Heart right ventricle (tissue), 16 donors: ENCODE measurements at regions not wholly inside any gene's neighbourhood (a gene's known extent, or its start where the extent isn't known, plus 50 kb on each side); places are given as distances from the start of the nearest gene placed in this dataset.

ENCODE experiments used
- ATAC-seq, 8 donors: fragments of 200-7000 bp; cut with Tn5 transposase; one replicate each; pipeline ENCODE4 v1.9.1; 2020; ENCODE audit warnings: mild to moderate bottlenecking in 8 of 8, moderate library complexity in 8 of 8, moderate number of reproducible peaks in 1 of 8
- DNase-seq, 2 donors: peaks; one replicate each; pipeline ENCODE4 v3.0.0-alpha.2; 2020
- H3K27ac ChIP-seq, 10 donors: fragments of 200-600 bp; sonication (generic) in 2 of 10; one replicate each; pipeline versions ENCODE4 v1.5.0 to v1.8.0; 2020 to 2022; ENCODE audit warnings: mild to moderate bottlenecking in 3 of 10
- H3K27me3 ChIP-seq, 7 donors: fragments of 200-600 bp; one replicate each; pipeline ENCODE4 v1.8.0; 2021 to 2022; ENCODE audit warnings: mild to moderate bottlenecking in 2 of 7
- H3K36me3 ChIP-seq, 9 donors: fragments of 200-600 bp; sonication (generic) in 1 of 9; one replicate each; pipeline versions ENCODE4 v1.5.0 to v1.8.0; 2020 to 2022; ENCODE audit warnings: mild to moderate bottlenecking in 2 of 9
- H3K4me1 ChIP-seq, 9 donors: fragments of 200-600 bp; sonication (generic) in 1 of 9; one replicate each; pipeline versions ENCODE4 v1.5.0 to v1.8.0; 2020 to 2022; ENCODE audit warnings: mild to moderate bottlenecking in 4 of 9
- H3K4me3 ChIP-seq, 10 donors: fragments of 200-600 bp; sonication (generic) in 2 of 10; one replicate each; pipeline versions ENCODE4 v1.5.0 to v1.8.0; 2020 to 2022; ENCODE audit warnings: mild to moderate bottlenecking in 7 of 10, moderate library complexity in 2 of 10
- H3K9me3 ChIP-seq, 11 donors: fragments of 200-600 bp in 10 of 11; sonication (generic) in 2 of 11; one replicate each; pipeline versions ENCODE4 v1.5.0 to v1.8.0; 2013 to 2022; ENCODE audit warnings: mild to moderate bottlenecking in 2 of 11, control low read depth in 1 of 11, moderate library complexity in 1 of 11
- WGBS, 2 donors: extraction: QIAGEN DNeasy Blood & Tissue Kit; methylation state at CpG; one replicate each; pipeline ENCODE4 v1.1.7; 2013; ENCODE audit warnings: inconsistent platforms in 1 of 2; 5-methylcytosine and 5-hydroxymethylcytosine counted together
- intact Hi-C, 10 donors: fragments of 100-400 bp; cut with DNase I; formaldehyde crosslinking; loops; one replicate each; pipeline versions ENCODE4 v1.11.1 to v1.14.2; 2022
- TF ChIP-seq, protein P1 (sequence below), 9 donors: fragments of 200-600 bp; sonication (generic) in 2 of 9; IDR thresholded peaks; one replicate each; pipeline versions ENCODE4 v1.5.0 to v1.8.0; 2021 to 2022; ENCODE audit warnings: antibody characterized with exemption in 9 of 9, mild to moderate bottlenecking in 5 of 9, moderate library complexity in 1 of 9
- donor health status: Arrhythmogenic right ventricular cardiomyopathy.
- donor health status: ischemic (EF 13 %, LVEDD 7.1; RV severe dilation, severe dysfunction).
- donor health status: healthy with polysubstance abuse.
- donor health status: DM: no; HTN: yes; CAD: no.
- donor health status: DM: no; HTN: no; CAD: no.
- donor health status: ischemic (EF 25% LVEDD 6.9; RV normal size, moderate dysfunction).
- donor health status: ischemic (EF 25% LVEDD 5.7; RV mildly dilated, moderate dysfunction).
- donor health status: healthy.
- donor health status: DM: yes; HTN: yes; CAD: no.
- donor health status: Ischemic cardiomyopathy.
- donor health status: ischemic (EF 35%, LVEDD 5.7; RV mildly dilated, moderate dysfunction).
- donor health status: nonischemic (EF 11% LVEDD 7.7; RV severe dilation, severe dysfunction).
- donor health status: DM: yes; HTN: yes; CAD: no.
- donor health status: PGD.
- donor health status: ischemic (EF 29% LVEDD 5.4; RV normal size, mild dysfunction).
- donor health status: nonischemic (EF 23%, LVEDD 6.1; RV moderate dilation, normal function).

DNA sequence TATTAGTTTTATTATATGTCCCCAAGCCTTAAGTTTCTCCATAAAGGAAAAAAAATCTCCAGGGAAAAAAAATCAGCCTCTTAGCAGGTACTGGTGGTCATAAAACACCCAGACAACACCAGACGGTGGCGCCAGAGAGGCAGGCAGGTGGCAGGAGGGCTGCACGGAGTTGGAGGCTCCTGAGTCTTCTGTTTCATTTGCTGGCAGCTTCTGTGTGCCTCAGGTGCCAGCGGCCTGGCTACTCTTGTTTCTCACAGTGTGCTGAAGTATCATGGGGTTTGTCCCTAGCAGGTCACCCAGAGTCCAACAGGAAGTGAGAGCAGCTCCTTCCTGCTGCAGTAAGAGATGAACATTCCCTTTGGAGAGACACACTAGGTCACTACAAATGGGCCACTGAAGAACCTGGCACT is 123.3 kb upstream of the GADD45A start:
- intact Hi-C loops = loop anchor here in 9 of 10 donors (1.0 to 10.0 kb wide), 13 partner anchors 111 to 200 kb away; partner anchors contain the start of gene GADD45A (in 6 of the 9)
- Histone ChIP-seq H3K27ac (peak overlapping the region in 9 of 10 donors; percentile 10 to 64 (median 54)), H3K27me3 (no peaks in the 10 kb centered on the region), H3K36me3 (no peaks in the 10 kb centered on the region), H3K9me3 (no peaks in the 10 kb centered on the region), H3K4me1 (peaks cover 0 to 42% (median 29%) of the 10 kb centered on the region in 9 donors), H3K4me3 (no peak overlapping the region)
- ATAC-seq (peak; percentile 69 to 91 (median 78)), DNase-seq (peak; percentile 92 to 93)
- WGBS, 2 donors = 1 to 2% methylated on average over 4 of the region's 4 CpGs
- TF ChIP-seq, protein P1, sequence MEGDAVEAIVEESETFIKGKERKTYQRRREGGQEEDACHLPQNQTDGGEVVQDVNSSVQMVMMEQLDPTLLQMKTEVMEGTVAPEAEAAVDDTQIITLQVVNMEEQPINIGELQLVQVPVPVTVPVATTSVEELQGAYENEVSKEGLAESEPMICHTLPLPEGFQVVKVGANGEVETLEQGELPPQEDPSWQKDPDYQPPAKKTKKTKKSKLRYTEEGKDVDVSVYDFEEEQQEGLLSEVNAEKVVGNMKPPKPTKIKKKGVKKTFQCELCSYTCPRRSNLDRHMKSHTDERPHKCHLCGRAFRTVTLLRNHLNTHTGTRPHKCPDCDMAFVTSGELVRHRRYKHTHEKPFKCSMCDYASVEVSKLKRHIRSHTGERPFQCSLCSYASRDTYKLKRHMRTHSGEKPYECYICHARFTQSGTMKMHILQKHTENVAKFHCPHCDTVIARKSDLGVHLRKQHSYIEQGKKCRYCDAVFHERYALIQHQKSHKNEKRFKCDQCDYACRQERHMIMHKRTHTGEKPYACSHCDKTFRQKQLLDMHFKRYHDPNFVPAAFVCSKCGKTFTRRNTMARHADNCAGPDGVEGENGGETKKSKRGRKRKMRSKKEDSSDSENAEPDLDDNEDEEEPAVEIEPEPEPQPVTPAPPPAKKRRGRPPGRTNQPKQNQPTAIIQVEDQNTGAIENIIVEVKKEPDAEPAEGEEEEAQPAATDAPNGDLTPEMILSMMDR (IDR thresholded peaks at IDR 0.05) = peak; percentile 76 to 92 (median 88)

DNA sequence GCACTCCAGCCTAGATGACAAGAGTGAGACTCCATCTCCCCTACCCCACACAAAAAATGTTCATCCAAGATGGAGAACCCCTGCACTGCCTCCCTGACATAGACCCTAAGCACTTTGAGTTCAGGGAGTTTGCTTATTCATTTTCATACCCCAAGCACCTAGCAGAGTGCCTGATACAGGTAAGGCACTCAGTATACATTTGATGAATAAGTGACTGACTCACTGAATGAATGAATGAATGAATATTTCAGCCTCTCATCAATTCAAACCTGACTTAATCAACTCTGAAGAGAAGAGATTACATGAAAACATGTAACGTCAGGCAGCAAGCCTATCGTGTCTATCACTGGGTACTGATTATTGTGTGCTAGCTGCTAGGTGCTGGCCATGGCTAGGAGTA is 121.3 kb upstream of the GADD45A start:
- 85 to 92% methylated on average over 2 of the region's 2 CpGs for WGBS, 2 donors
- intact Hi-C loops = loop anchor here in 6 of 10 donors (5.0 to 10.0 kb wide), 7 partner anchors 109 to 191 kb away; partner anchors contain the start of gene GADD45A (in 3 of the 6)
- Histone ChIP-seq H3K27me3 (no peaks in the 10 kb centered on the region), H3K4me1 (peaks cover 0 to 42% (median 29%) of the 10 kb centered on the region in 9 donors), H3K27ac (peak overlapping the region in 9 of 10 donors; percentile 15 to 87 (median 76)), H3K9me3 (no peaks in the 10 kb centered on the region), H3K36me3 (no peaks in the 10 kb centered on the region), H3K4me3 (no peak overlapping the region)
- TF ChIP-seq, protein P1 (IDR thresholded peaks at IDR 0.05) = no peak
- no peak for ATAC-seq
- no peak for DNase-seq

DNA sequence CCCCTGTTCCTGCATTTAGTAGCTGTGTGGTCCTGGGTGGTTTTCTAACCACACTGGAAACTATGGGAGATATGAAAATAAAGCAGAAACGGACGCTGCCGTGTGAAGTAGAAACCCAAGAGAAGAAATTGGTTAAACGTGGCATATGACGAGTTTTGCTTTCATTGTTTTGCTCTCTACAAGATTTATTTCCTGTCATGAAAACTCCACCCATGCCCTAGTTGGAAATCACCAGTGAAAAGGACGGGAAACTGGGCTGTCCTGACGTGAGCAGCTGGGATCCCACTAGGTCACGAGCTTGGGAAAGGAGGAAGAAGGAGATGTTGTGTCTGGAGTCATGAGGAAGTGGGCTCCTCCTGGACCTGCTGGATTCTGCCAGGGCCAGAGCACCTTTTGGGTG is 120.8 kb upstream of the GADD45A start:
- no peaks in the 10 kb centered on the region for H3K36me3 ChIP-seq
- peak in 1 of 2 donors; percentile 73 for DNase-seq
- intact Hi-C loops = loop anchor here in 6 of 10 donors (5.0 to 10.0 kb wide), 7 partner anchors 108 to 191 kb away; partner anchors contain the start of gene GADD45A (in 3 of the 6)
- H3K27me3 ChIP-seq = no peaks in the 10 kb centered on the region
- WGBS, 2 donors = 43 to 55% methylated on average over 8 of the region's 8 CpGs
- H3K4me3 ChIP-seq = no peak overlapping the region
- H3K9me3 ChIP-seq = no peaks in the 10 kb centered on the region
- H3K27ac ChIP-seq = peak overlapping the region in 9 of 10 donors; percentile 15 to 87 (median 76)
- peak in 7 of 8 donors; percentile 49 to 88 (median 71) for ATAC-seq
- H3K4me1 ChIP-seq = peaks cover 0 to 38% (median 29%) of the 10 kb centered on the region in 9 donors
- TF ChIP-seq, protein P1 (IDR thresholded peaks at IDR 0.05) = no peak

DNA sequence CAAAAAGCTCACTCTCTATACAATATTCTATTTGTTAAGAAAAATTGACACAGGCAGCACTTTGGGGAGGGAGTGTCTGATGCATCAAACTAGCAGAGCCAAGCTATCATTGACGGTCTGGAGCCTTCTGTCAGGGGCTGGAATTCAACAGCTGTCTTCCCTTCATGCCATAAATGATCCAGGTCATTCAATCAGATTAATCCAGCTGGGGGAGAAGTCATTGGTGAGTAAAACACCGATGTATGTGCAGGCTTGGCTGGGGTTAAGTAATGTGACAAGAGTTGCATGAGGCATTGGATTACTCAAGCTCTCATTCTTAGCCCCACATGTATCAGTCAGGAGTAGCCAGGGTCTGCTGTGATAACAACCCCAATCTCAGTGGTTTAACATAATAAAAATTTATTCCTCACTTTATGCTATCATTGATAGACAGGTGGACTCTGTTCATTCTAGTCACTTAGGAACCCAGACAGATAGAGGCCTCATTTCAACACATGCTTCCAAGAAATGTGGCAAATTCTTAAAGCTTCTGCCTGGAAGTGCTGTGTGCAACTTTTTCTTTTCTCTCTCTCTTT is 118.1 kb upstream of the GADD45A start:
- 68 to 82% methylated on average over 2 of the region's 2 CpGs for WGBS, 2 donors

More for the DNA sequence above, 118.1 kb upstream of the GADD45A start:
- no peak overlapping the region for H3K27ac ChIP-seq
- H3K4me3 ChIP-seq = no peak overlapping the region
- TF ChIP-seq, protein P1 (IDR thresholded peaks at IDR 0.05) = no peak
- no peaks in the 10 kb centered on the region for H3K9me3 ChIP-seq
- ATAC-seq (no peak), DNase-seq (no peak)
- no peaks in the 10 kb centered on the region for H3K27me3 ChIP-seq
- no peaks in the 10 kb centered on the region for H3K36me3 ChIP-seq
- intact Hi-C loops = loop anchor here in 3 of 10 donors (10.0 kb wide), 3 partner anchors 118 to 188 kb away; partner anchors contain the start of gene GADD45A (in 1 of the 3)
- peaks cover 0 to 34% (median 18%) of the 10 kb centered on the region in 9 donors for H3K4me1 ChIP-seq
